K562 (cell line): ENCODE measurements at regions not wholly inside any gene's neighbourhood (a gene's known extent, or its start where the extent isn't known, plus 50 kb on each side); places are given as distances from the start of the nearest gene placed in this dataset.

ENCODE experiments used
- ATAC-seq: fragments of 200-7000 bp; cut with Tn5 transposase; 3 replicates; pipeline ENCODE4 v1.9.1; 2020; ENCODE audit warnings: moderate library complexity
- BruUV-seq: library from RNA; stranded (reverse); fragments of 400-500 nt; replicated peaks from 2 replicates; lab custom pipeline; 2021; lab: Mats Ljungman, UMichigan
- CTCF ChIA-PET: fragments of 300-600 bp; formaldehyde crosslinking; extraction: SDS; loops from one replicate; lab custom pipeline; 2021; ENCODE audit warnings: low intra/inter-chr PET ratio; lab: Yijun Ruan, JAX
- POLR2A ChIA-PET: fragments of 300-600, 350-650 bp; sonication (Branson Sonifier 250); formaldehyde crosslinking; extraction: SDS; loops from one replicate; lab custom pipeline; 2021; ENCODE audit warnings: antibody characterized with exemption, inconsistent platforms; lab: Yijun Ruan, JAX
- DNase-seq, 4 experiments: peaks; one replicate each; pipeline versions ENCODE4 v3.0.0 to v3.0.0-alpha.2; 2011 to 2018; ENCODE audit warnings: low spot score in 3 of 4, mixed read lengths in 3 of 4; ENCODE audit errors: extremely low read depth in 1 of 4
- FAIRE-seq: peaks from 2 replicates; lab custom pipeline; 2011; peaks lifted over from hg19 to GRCh38; lab: Jason Lieb, UNC
- H2AFZ ChIP-seq: 2 replicates; pipeline ENCODE4 v1.6.0; 2011; ENCODE audit warnings: low read depth, low read length, control low read depth, inconsistent platforms
- H3K27ac ChIP-seq: fragments of 200-600 bp; 3 replicates; pipeline ENCODE4 v1.8.0; 2011; ENCODE audit warnings: low read depth, mild to moderate bottlenecking, control low read depth, inconsistent platforms, low read length, moderate library complexity, mixed read lengths; ENCODE audit errors: extremely low read depth
- H3K27me3 ChIP-seq, 2 experiments: fragments of 300-600 bp in 1 of 2; 2 replicates in 1 of 2; 3 replicates in 1 of 2; pipeline versions ENCODE4 v1.6.0 to v1.8.0; 2011; ENCODE audit warnings: inconsistent platforms in 2 of 2, low read length in 2 of 2, mild to moderate bottlenecking in 1 of 2, mixed read lengths in 1 of 2, moderate library complexity in 1 of 2; ENCODE audit not compliant: control insufficient read depth in 2 of 2, insufficient read depth in 2 of 2
- H3K36me3 ChIP-seq: fragments of 300-600 bp; 3 replicates; pipeline ENCODE4 v1.8.0; 2011; ENCODE audit warnings: mild to moderate bottlenecking, low read length, inconsistent platforms; ENCODE audit not compliant: control insufficient read depth, insufficient read depth
- H3K4me1 ChIP-seq, 2 experiments: fragments of 200-600 bp in 1 of 2; replicated peaks in 1 of 2; 2 replicates in 1 of 2; 3 replicates in 1 of 2; pipeline versions ENCODE4 v1.5.1 to v1.8.0; 2011; ENCODE audit warnings: inconsistent platforms in 2 of 2, low read length in 2 of 2, mild to moderate bottlenecking in 1 of 2, mixed read lengths in 1 of 2, moderate library complexity in 1 of 2; ENCODE audit not compliant: control insufficient read depth in 2 of 2, insufficient read depth in 2 of 2
- H3K4me2 ChIP-seq: 2 replicates; pipeline ENCODE4 v1.6.1; 2011; ENCODE audit warnings: low read length, control low read depth, inconsistent platforms, mixed read lengths; ENCODE audit not compliant: insufficient read depth
- H3K4me3 ChIP-seq: fragments of 200-600 bp; sonication (generic), shearing (Covaris generic); 2 replicates; pipeline ENCODE4 v1.5.1; 2016; ENCODE audit warnings: control low read depth, inconsistent platforms
- H3K79me2 ChIP-seq: fragments of 200-600 bp; 3 replicates; pipeline ENCODE4 v1.8.0; 2011; ENCODE audit warnings: low read length, inconsistent platforms; ENCODE audit not compliant: control insufficient read depth, insufficient read depth
- H3K9ac ChIP-seq, 2 experiments: 2 replicates each; pipeline versions ENCODE4 v1.6.0 to v1.6.1; 2011; ENCODE audit warnings: low read depth in 2 of 2, low read length in 2 of 2, control low read depth in 1 of 2, inconsistent platforms in 1 of 2, mild to moderate bottlenecking in 1 of 2, mixed read lengths in 1 of 2; ENCODE audit not compliant: insufficient read depth in 1 of 2
- H3K9me1 ChIP-seq: one replicate; pipeline ENCODE4 v1.6.0; 2011; ENCODE audit warnings: inconsistent platforms, mild to moderate bottlenecking, low read length, moderate library complexity; ENCODE audit not compliant: control insufficient read depth, insufficient read depth
- H3K9me3 ChIP-seq: replicated peaks from 2 replicates; pipeline ENCODE4 v1.5.1; 2011; ENCODE audit warnings: low read depth, low read length, inconsistent platforms; ENCODE audit not compliant: control insufficient read depth, insufficient read depth
- H4K20me1 ChIP-seq: replicated peaks from 2 replicates; pipeline ENCODE4 v1.6.1; 2011; ENCODE audit warnings: low read length, inconsistent platforms, mixed read lengths; ENCODE audit not compliant: control insufficient read depth, insufficient read depth
- ATF1 ChIP-seq, 2 experiments: fragments of 450-650 bp in 1 of 2; IDR thresholded peaks; 2 replicates each; pipeline ENCODE4 v1.6.1; 2016; ENCODE audit warnings: missing compliant biosample characterization in 1 of 2, missing genetic modification characterization in 1 of 2
- KLF1 ChIP-seq: fragments of 450-650 bp; IDR thresholded peaks from 2 replicates; pipeline ENCODE4 v1.6.1; 2016; ENCODE audit warnings: missing genetic modification characterization, missing compliant biosample characterization
- MAFF ChIP-seq: IDR thresholded peaks from 2 replicates; pipeline ENCODE4 v1.6.1; 2012; ENCODE audit warnings: low read length, improper control_type of control experiment
- RERE ChIP-seq: sonication (generic); formaldehyde crosslinking; IDR thresholded peaks from 2 replicates; pipeline ENCODE4 v1.8.0; 2023; ENCODE audit warnings: missing genetic modification reagents, mild to moderate bottlenecking, borderline replicate concordance
- U2AF2 ChIP-seq: fragments of 200-400 bp; formaldehyde crosslinking; optimal IDR thresholded peaks from 2 replicates; pipeline ENCODE3; 2017; ENCODE audit warnings: low read depth, mild to moderate bottlenecking, low read length
- ZBTB1 ChIP-seq: sonication (generic); formaldehyde crosslinking; IDR thresholded peaks from 2 replicates; pipeline ENCODE4 v1.8.1; 2023; ENCODE audit warnings: missing genetic modification reagents, low read depth, mild to moderate bottlenecking, borderline replicate concordance
- ZNF584 ChIP-seq: fragments of 200-800 bp; sonication (Bioruptor generic); IDR thresholded peaks from 2 replicates; pipeline ENCODE4 v1.6.1; 2016; ENCODE audit warnings: low read depth, mild to moderate bottlenecking, missing genetic modification characterization, missing compliant biosample characterization
- WGBS: fragments of 100-300 bp; shearing (Covaris generic); methylation state at CpG from one replicate; pipeline ENCODE4 v1.1.6; 2016; ENCODE audit warnings: low coverage, mixed read lengths; ENCODE audit not compliant: insufficient coverage; ENCODE audit errors: missing lambda C conversion rate; 5-methylcytosine and 5-hydroxymethylcytosine counted together
- in situ Hi-C: fragments of 300-500 bp; cut with MboI; formaldehyde crosslinking; loops from 4 replicates; pipeline ENCODE4 v1.15.0; 2018; ENCODE audit warnings: inconsistent platforms, mixed read lengths
- intact Hi-C: fragments of 100-400 bp; cut with micrococcal nuclease; formaldehyde crosslinking; loops from 2 replicates; pipeline ENCODE4 v1.14.2; 2022

DNA sequence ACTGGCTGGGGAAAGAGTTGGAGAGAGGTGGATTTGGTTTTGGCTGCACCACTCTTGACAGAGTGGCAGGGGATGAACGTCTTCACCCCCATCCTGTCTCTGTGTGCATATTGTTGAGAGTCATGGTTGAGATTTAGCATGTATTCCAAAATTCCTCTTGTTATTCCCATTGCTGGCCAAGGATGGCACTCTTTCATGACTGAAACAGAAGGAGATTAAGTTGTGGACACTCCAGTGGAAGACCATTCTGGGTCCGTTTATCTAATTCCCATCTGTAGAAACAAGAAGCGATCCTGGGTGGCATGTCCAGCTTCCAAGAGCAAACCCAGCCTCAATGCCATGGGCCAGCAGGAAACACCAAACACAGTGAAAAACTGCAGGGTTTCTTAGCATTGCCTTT lies 469.0 kb upstream of the IGFBP3 start (continued):
- TF ChIP-seq ZBTB1 (CRISPR knock-in tag) (no peak), RERE (CRISPR knock-in tag) (no peak), U2AF2 (no peak), ZNF584 (CRISPR knock-in tag) (no peak)

GRCh38 chr7:46389146-46389545 lies 468.1 kb upstream of the IGFBP3 start:
- Histone ChIP-seq H3K9ac (no peak overlapping the region), H3K36me3 (no peaks in the 10 kb centered on the region), H3K4me2 (no peak overlapping the region), H3K4me1 (no peaks in the 10 kb centered on the region), H3K4me3 (no peak overlapping the region), H3K9me3 (no peaks in the 10 kb centered on the region), H3K27ac (no peak overlapping the region), H4K20me1 (no peaks in the 10 kb centered on the region), H2AFZ (no peak overlapping the region), H3K27me3 (no peaks in the 10 kb centered on the region), H3K79me2 (no peaks in the 10 kb centered on the region), H3K9me1 (no peaks in the 10 kb centered on the region)
- ChIA-PET POLR2A (no interaction called here), CTCF (no interaction called here)
- in situ Hi-C loops (no loop called here), intact Hi-C loops (no loop called here)
- BruUV-seq: no TSS peak
- ATAC-seq (no peak), FAIRE-seq (no peak), DNase-seq (no peak)
- WGBS: 4% methylated on average over 3 of the region's 3 CpGs
- TF ChIP-seq MAFF (no peak), ATF1 (CRISPR knock-in tag; IDR thresholded peaks at IDR 0.05) (no peak), ATF1 (tag; IDR thresholded peaks at IDR 0.05) (no peak), KLF1 (tag) (no peak)
